Keratinocyte (primary cell): ENCODE measurements at regions not wholly inside any gene's neighbourhood (a gene's known extent, or its start where the extent isn't known, plus 50 kb on each side); places are given as distances from the start of the nearest gene placed in this dataset.

Source experiments
- DNase-seq: peaks from one replicate; pipeline ENCODE4 v3.0.0-alpha.2; 2011; ENCODE audit warnings: low read depth, missing footprints, low spot score
- FAIRE-seq: peaks from 2 replicates; lab custom pipeline; 2011; peaks lifted over from hg19 to GRCh38; lab: Jason Lieb, UNC
- H2AFZ ChIP-seq: 2 replicates; pipeline ENCODE4 v1.6.0; 2012; ENCODE audit warnings: low read length, control low read depth, inconsistent platforms; ENCODE audit not compliant: control insufficient read depth
- H3K27ac ChIP-seq: 2 replicates; pipeline ENCODE4 v1.5.1; 2011; ENCODE audit warnings: low read length; ENCODE audit not compliant: control insufficient read depth, insufficient read depth
- H3K27me3 ChIP-seq: 3 replicates; pipeline ENCODE4 v1.6.0; 2011; ENCODE audit warnings: low read length; ENCODE audit not compliant: control insufficient read depth, insufficient read depth; ENCODE audit errors: extremely low read depth
- H3K36me3 ChIP-seq, 2 experiments: 2 replicates in 1 of 2; 3 replicates in 1 of 2; pipeline ENCODE4 v1.5.1; 2011; ENCODE audit warnings: low read length in 2 of 2, mild to moderate bottlenecking in 1 of 2; ENCODE audit not compliant: control insufficient read depth in 2 of 2, insufficient read depth in 2 of 2; ENCODE audit errors: extremely low read depth in 1 of 2
- H3K4me1 ChIP-seq: 3 replicates; pipeline ENCODE4 v1.5.1; 2011; ENCODE audit warnings: low read length; ENCODE audit not compliant: control insufficient read depth, insufficient read depth; ENCODE audit errors: extremely low read depth
- H3K4me2 ChIP-seq: 3 replicates; pipeline ENCODE4 v1.6.0; 2011; ENCODE audit warnings: low read depth, low read length; ENCODE audit not compliant: control insufficient read depth, insufficient read depth; ENCODE audit errors: extremely low read depth
- H3K4me3 ChIP-seq, 3 experiments: fragments of 200-600 bp in 1 of 3; sonication (generic) in 1 of 3; 2 replicates in 2 of 3; 3 replicates in 1 of 3; pipeline ENCODE4 v1.5.1; 2011 to 2016; ENCODE audit warnings: low read length in 3 of 3, mild to moderate bottlenecking in 3 of 3, control low read depth in 2 of 3, inconsistent platforms in 1 of 3, low read depth in 1 of 3, mixed read lengths in 1 of 3, mixed run types in 1 of 3, moderate library complexity in 1 of 3; ENCODE audit not compliant: control insufficient read depth in 2 of 3, insufficient read depth in 2 of 3; ENCODE audit errors: extremely low read depth in 1 of 3
- H3K79me2 ChIP-seq: 2 replicates; pipeline ENCODE4 v1.6.0; 2012; ENCODE audit warnings: low read length; ENCODE audit not compliant: control insufficient read depth, insufficient read depth
- H3K9ac ChIP-seq: 3 replicates; pipeline ENCODE4 v1.6.0; 2011; ENCODE audit warnings: low read length; ENCODE audit not compliant: control insufficient read depth, insufficient read depth; ENCODE audit errors: extremely low read depth
- H3K9me1 ChIP-seq: 3 replicates; pipeline ENCODE4 v1.6.0; 2011; ENCODE audit warnings: low read length; ENCODE audit not compliant: control insufficient read depth, insufficient read depth; ENCODE audit errors: extremely low read depth
- H3K9me3 ChIP-seq: 2 replicates; pipeline ENCODE4 v1.5.1; 2012; ENCODE audit warnings: low read depth, low read length; ENCODE audit not compliant: control insufficient read depth
- H4K20me1 ChIP-seq: 3 replicates; pipeline ENCODE4 v1.6.0; 2011; ENCODE audit warnings: low read length; ENCODE audit not compliant: control insufficient read depth, insufficient read depth; ENCODE audit errors: extremely low read depth
- EZH2 ChIP-seq: IDR thresholded peaks from one replicate; pipeline ENCODE4 v1.6.1; 2012; ENCODE audit warnings: inconsistent platforms, mild to moderate bottlenecking, low read length, moderate library complexity
- dilution Hi-C: fragments of 300-500 bp; cut with MboI; formaldehyde crosslinking; loops from one replicate; pipeline ENCODE4 v1.7.0; 2020; ENCODE audit warnings: low sequenced_read_pairs; ENCODE audit not compliant: extremely low pct_ligation_motif_present
- TF ChIP-seq, protein P1 (sequence below), 3 experiments: IDR thresholded peaks in 1 of 3; conservative IDR thresholded peaks in 1 of 3; optimal IDR thresholded peaks in 1 of 3; 2 replicates in 2 of 3; 3 replicates in 1 of 3; pipeline versions ENCODE3 to v1.5.1; 2011; ENCODE audit warnings: low read length in 3 of 3, mild to moderate bottlenecking in 3 of 3, moderate library complexity in 2 of 3, control low read depth in 1 of 3, inconsistent platforms in 1 of 3; ENCODE audit not compliant: insufficient read depth in 2 of 3; ENCODE audit errors: extremely low read depth in 1 of 3

DNA sequence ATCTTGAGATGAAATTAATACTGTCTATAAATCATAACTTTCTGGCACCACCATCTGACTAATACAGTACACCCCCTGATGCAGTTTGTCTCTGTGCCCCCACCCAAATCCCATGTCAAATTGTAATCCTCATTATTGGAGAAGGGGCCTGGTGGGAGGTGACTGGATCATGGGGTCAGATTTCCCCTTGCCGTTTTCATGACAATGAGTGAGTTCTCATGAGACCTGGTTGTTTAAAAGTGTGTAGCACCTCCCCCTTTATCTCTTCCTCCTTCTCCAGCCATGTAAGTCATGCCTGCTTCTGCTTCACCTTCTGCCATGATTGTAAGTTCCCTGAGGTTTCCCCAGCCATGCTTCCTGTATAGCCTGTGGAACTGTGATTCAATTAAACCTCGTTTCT, 78.7 kb upstream of the CDH6 start:
- Histone ChIP-seq H3K9ac (no peak overlapping the region), H3K4me1 (no peaks in the 10 kb centered on the region), H3K4me3 (no peak overlapping the region), H3K9me3 (no peaks in the 10 kb centered on the region), H3K27me3 (no peaks in the 10 kb centered on the region), H3K27ac (no peak overlapping the region), H3K36me3 (no peaks in the 10 kb centered on the region), H4K20me1 (no peaks in the 10 kb centered on the region), H3K79me2 (no peaks in the 10 kb centered on the region), H3K4me2 (no peak overlapping the region), H3K9me1 (no peaks in the 10 kb centered on the region), H2AFZ (no peak overlapping the region)
- FAIRE-seq (no peak), DNase-seq (no peak)
- TF ChIP-seq EZH2 = no peak
- TF ChIP-seq, protein P1, sequence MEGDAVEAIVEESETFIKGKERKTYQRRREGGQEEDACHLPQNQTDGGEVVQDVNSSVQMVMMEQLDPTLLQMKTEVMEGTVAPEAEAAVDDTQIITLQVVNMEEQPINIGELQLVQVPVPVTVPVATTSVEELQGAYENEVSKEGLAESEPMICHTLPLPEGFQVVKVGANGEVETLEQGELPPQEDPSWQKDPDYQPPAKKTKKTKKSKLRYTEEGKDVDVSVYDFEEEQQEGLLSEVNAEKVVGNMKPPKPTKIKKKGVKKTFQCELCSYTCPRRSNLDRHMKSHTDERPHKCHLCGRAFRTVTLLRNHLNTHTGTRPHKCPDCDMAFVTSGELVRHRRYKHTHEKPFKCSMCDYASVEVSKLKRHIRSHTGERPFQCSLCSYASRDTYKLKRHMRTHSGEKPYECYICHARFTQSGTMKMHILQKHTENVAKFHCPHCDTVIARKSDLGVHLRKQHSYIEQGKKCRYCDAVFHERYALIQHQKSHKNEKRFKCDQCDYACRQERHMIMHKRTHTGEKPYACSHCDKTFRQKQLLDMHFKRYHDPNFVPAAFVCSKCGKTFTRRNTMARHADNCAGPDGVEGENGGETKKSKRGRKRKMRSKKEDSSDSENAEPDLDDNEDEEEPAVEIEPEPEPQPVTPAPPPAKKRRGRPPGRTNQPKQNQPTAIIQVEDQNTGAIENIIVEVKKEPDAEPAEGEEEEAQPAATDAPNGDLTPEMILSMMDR (optimal IDR thresholded peaks at IDR 0.05 in 1 of 3, IDR thresholded peaks at IDR 0.05 in 1 of 3, conservative IDR thresholded peaks at IDR 0.05 in 1 of 3; ENCODE audit: extremely low read depth in 1 of 3, insufficient read depth in 2 of 3, low read length in 3 of 3) = no peak
- dilution Hi-C loops = no loop called here

DNA sequence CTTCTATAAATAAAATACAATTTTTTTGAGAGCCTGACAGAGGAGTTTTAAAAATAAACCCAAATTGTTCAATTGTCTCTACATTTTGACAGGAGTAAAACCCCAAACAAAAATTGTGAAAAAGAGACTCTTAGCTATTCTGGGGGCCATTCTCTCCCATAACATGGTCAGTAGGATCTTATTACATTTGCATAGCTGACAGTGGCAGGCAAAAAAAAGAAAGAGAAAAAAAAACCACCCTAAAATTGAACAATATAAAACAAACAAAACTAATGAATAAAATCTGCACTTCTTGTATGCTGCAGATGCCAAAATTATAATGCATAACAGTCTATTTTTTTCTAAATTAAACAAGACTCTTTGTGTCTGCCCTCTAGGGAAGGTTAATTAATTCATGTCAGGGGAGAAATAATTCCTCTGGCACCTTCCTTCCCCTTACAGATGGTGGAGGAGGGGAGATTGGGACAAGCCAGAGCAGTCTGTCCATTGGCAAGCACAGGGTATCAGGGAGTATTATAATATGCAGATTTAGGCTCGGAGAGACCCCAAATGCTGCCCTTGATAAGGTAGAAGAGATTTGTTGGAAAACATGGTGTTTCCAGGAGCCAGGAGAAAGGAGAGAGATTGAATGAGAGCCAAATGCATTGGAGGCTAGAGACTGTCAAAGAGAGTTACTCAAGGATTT, 79.7 kb upstream of the CDH6 start:
- dilution Hi-C loops = no loop called here
- no peak overlapping the region for H3K4me2 ChIP-seq
- H3K9ac ChIP-seq = no peak overlapping the region
- H3K4me1 ChIP-seq = no peaks in the 10 kb centered on the region
- H3K27me3 ChIP-seq = no peaks in the 10 kb centered on the region
- H3K9me3 ChIP-seq = no peaks in the 10 kb centered on the region
- H3K4me3 ChIP-seq = no peak overlapping the region
- no peaks in the 10 kb centered on the region for H3K9me1 ChIP-seq
- no peaks in the 10 kb centered on the region for H3K36me3 ChIP-seq
- no peak for TF ChIP-seq EZH2
- TF ChIP-seq, protein P1 (optimal IDR thresholded peaks at IDR 0.05 in 1 of 3, IDR thresholded peaks at IDR 0.05 in 1 of 3, conservative IDR thresholded peaks at IDR 0.05 in 1 of 3; ENCODE audit: extremely low read depth in 1 of 3, insufficient read depth in 2 of 3, low read length in 3 of 3) = no peak
- DNase-seq (no peak), FAIRE-seq (no peak)
- H3K79me2 ChIP-seq = no peaks in the 10 kb centered on the region
- no peaks in the 10 kb centered on the region for H4K20me1 ChIP-seq
- no peak overlapping the region for H2AFZ ChIP-seq
- no peak overlapping the region for H3K27ac ChIP-seq
